Activated CD8-positive, alpha-beta memory T cell treated with anti-CD3 and anti-CD28 coated beads for 36 hours (primary cell): ENCODE measurements at regions not wholly inside any gene's neighbourhood (a gene's known extent, or its start where the extent isn't known, plus 50 kb on each side); places are given as distances from the start of the nearest gene placed in this dataset.
"Not testable (repeated sequence)": the region's sequence is repeated elsewhere in the genome, so short reads cannot be mapped to it uniquely, and the experiment has no call there.

ENCODE experiments used
- CTCF ChIA-PET: fragments of 350-600 bp; sonication (Branson Sonifier 250); formaldehyde crosslinking; loops from one replicate; lab custom pipeline; 2021; ENCODE audit warnings: antibody characterized with exemption; lab: Charles Lee
- POLR2A ChIA-PET: fragments of 350-600 bp; sonication (Branson Sonifier 250); formaldehyde crosslinking; loops from one replicate; lab custom pipeline; 2021; ENCODE audit warnings: antibody characterized with exemption; lab: Charles Lee

GRCh38 chr5:93682471-93683404 lies 58.7 kb downstream of the POU5F2 start:
- CTCF ChIA-PET, POLR2A ChIA-PET: not testable (repeated sequence)

GRCh38 chr5:93681432-93681831 lies 60.0 kb downstream of the POU5F2 start:
- POLR2A ChIA-PET: no interaction called here
- CTCF ChIA-PET: interaction anchor here (0.6 kb wide), 1 partner anchor 99 kb away, joined by 3 read pairs; no protein-coding TSS in a partner anchor

GRCh38 chr5:93677359-93677891 lies 64.0 kb downstream of the POU5F2 start:
- POLR2A ChIA-PET: no interaction called here
- CTCF ChIA-PET: no interaction called here

GRCh38 chr5:93676704-93677103 lies 64.7 kb downstream of the POU5F2 start:
- ChIA-PET POLR2A (no interaction called here), CTCF (no interaction called here)

- ChIA-PET CTCF (no interaction called here), POLR2A (no interaction called here)
Observed at GRCh38 chr5:93675460-93676450, 65.6 kb downstream of the POU5F2 start.

GRCh38 chr5:93674866-93675459 lies 66.4 kb downstream of the POU5F2 start:
- ChIA-PET CTCF (no interaction called here), POLR2A (no interaction called here)

- ChIA-PET CTCF (no interaction called here), POLR2A (no interaction called here)
Observed at GRCh38 chr5:93674138-93674537, 67.3 kb downstream of the POU5F2 start.

- ChIA-PET POLR2A (no interaction called here), CTCF (no interaction called here)
Observed at GRCh38 chr5:93673316-93673954, 68.0 kb downstream of the POU5F2 start.

- POLR2A ChIA-PET: no interaction called here
- CTCF ChIA-PET: no interaction called here
Observed at GRCh38 chr5:93665648-93666047, 75.8 kb downstream of the POU5F2 start.

- CTCF ChIA-PET: interaction anchor here (0.5 kb wide), 1 partner anchor 1927 kb away, joined by 3 read pairs; no protein-coding TSS in a partner anchor
- POLR2A ChIA-PET: no interaction called here
Observed at GRCh38 chr5:93660677-93661076, 77.7 kb downstream of the NR2F1 start.

GRCh38 chr5:93658044-93658443 lies 75.0 kb downstream of the NR2F1 start:
- CTCF ChIA-PET: no interaction called here
- POLR2A ChIA-PET: no interaction called here

GRCh38 chr5:93654676-93655075 lies 71.7 kb downstream of the NR2F1 start:
- ChIA-PET POLR2A (no interaction called here), CTCF (no interaction called here)

GRCh38 chr5:93653716-93654115 lies 70.7 kb downstream of the NR2F1 start:
- ChIA-PET CTCF (no interaction called here), POLR2A (no interaction called here)

GRCh38 chr5:93649234-93649900 lies 66.3 kb downstream of the NR2F1 start:
- CTCF ChIA-PET: no interaction called here

GRCh38 chr5:93644760-93645159 lies 61.7 kb downstream of the NR2F1 start:
- ChIA-PET CTCF (no interaction called here), POLR2A (no interaction called here)

More at GRCh38 chr5:93649234-93649900, 66.3 kb downstream of the NR2F1 start:
- POLR2A ChIA-PET: no interaction called here
